Testis (tissue), 2 donors: ENCODE measurements at regions not wholly inside any gene's neighbourhood (a gene's known extent, or its start where the extent isn't known, plus 50 kb on each side); places are given as distances from the start of the nearest gene placed in this dataset.

Source experiments
- DNase-seq: peaks from one replicate; pipeline ENCODE4 v3.0.0-alpha.2; 2019
- H3K27ac ChIP-seq, 2 donors: fragments of 200-600 bp; sonication (generic); one replicate each; pipeline ENCODE4 v1.5.1; 2019
- H3K27me3 ChIP-seq: fragments of 200-600 bp; sonication (generic); one replicate; pipeline ENCODE4 v1.5.1; 2019
- H3K36me3 ChIP-seq: fragments of 200-600 bp; sonication (generic); one replicate; pipeline ENCODE4 v1.5.1; 2017; ENCODE audit warnings: low read depth; ENCODE audit errors: missing control alignments
- H3K4me1 ChIP-seq: fragments of 200-600 bp; sonication (generic); one replicate; pipeline ENCODE4 v1.5.1; 2019
- H3K4me3 ChIP-seq, 2 donors: fragments of 200-600 bp; sonication (generic); one replicate each; pipeline ENCODE4 v1.5.1; 2017 to 2019
- H3K9me3 ChIP-seq: fragments of 200-600 bp; sonication (generic); one replicate; pipeline ENCODE4 v1.5.1; 2017
- CTCF ChIP-seq, 3 experiments: fragments of 450-650 bp in 2 of 3; fragments of 200-600 bp in 1 of 3; sonication (generic) in 1 of 3; IDR thresholded peaks; one replicate each; pipeline ENCODE4 v1.5.1; 2016 to 2019; ENCODE audit warnings: antibody characterized with exemption in 3 of 3, mild to moderate bottlenecking in 2 of 3, moderate library complexity in 1 of 3
- POLR2A ChIP-seq: fragments of 450-650 bp; IDR thresholded peaks from one replicate; pipeline ENCODE4 v1.6.1; 2017; ENCODE audit warnings: antibody characterized with exemption, mild to moderate bottlenecking, moderate library complexity
- WGBS, 2 donors: methylation state at CpG; one replicate each; pipeline ENCODE4 v1.1.5; 2018; 5-methylcytosine and 5-hydroxymethylcytosine counted together
- intact Hi-C: fragments of 100-400 bp; cut with DNase I; formaldehyde crosslinking; loops from one replicate; pipeline ENCODE4 v1.15.1; 2023; ENCODE audit warnings: low total_unique reads

DNA sequence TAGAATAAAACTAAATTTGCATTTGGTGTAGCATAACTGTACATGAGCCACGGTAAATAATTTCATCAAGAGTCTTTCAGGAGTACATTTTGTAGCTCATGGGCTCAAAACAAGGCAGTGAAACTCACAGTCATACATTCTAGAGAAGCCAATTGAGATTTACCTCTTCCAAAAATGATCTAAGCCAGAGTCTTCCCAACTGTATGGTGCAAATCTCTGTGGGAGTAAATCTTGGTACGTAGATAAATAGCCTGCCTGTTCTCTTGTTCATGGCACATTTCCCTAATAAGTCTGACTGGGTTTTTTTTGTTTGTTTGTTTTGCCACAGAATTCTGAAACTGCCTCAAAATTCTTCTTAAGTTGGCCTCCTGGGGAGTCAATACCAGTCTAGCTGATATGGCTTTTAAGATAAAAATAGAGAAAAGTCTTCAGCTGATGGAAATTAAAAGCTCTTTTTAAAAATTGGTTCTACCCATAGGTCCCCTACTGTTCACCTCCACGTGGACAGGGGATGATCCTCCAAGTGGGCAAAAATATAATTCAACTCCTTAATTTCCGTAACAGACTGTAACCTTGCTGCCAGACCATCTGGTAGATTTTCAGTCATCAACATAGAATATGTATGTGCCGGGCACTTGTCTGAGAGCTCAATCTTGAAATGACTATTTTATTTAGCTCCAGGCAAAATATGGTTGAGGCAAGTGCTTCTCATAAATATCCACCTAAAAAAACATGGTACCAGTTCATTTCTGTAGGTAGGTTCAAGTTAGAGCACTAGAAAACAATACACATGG lies 365.4 kb downstream of the PDHA2 start:
- Histone ChIP-seq H3K4me3 (no peak overlapping the region), H3K4me1 (no peaks in the 10 kb centered on the region), H3K27me3 (no peaks in the 10 kb centered on the region), H3K27ac (no peak overlapping the region), H3K9me3 (no peaks in the 10 kb centered on the region), H3K36me3 (no peaks in the 10 kb centered on the region)
- 48 to 59% methylated on average over 5 of the region's 5 CpGs for WGBS, 2 donors
- intact Hi-C loops: no loop called here
- no peak for TF ChIP-seq POLR2A
- TF ChIP-seq CTCF (IDR thresholded peaks at IDR 0.05): no peak
- DNase-seq: no peak

DNA sequence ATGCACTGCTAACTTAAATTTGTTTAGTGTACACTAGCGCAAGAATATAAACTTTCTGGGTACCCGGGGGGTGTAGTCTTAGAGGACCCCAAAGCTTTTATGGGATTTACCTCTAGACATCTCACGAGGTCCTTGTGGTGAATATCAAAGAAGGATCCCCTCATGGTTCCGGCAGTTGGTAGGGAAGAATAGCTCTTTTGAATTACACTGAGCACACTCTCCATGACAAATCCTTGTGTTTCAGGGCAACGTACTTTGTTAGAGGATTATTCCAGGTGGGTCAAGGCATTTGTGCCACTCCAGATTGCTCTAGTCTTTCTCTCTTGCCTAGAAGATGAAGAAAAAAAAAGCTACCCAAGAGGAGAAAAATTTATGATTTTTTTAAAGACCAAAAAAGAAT lies 387.6 kb downstream of the PDHA2 start:
- no peaks in the 10 kb centered on the region for H3K36me3 ChIP-seq
- no peaks in the 10 kb centered on the region for H3K4me1 ChIP-seq
- 88 to 93% methylated on average over 5 of the region's 5 CpGs for WGBS, 2 donors
- intact Hi-C loops: no loop called here
- TF ChIP-seq CTCF (IDR thresholded peaks at IDR 0.05) (no peak), POLR2A (no peak)
- H3K4me3 ChIP-seq: no peak overlapping the region
- no peak for DNase-seq
- no peak overlapping the region for H3K27ac ChIP-seq
- no peaks in the 10 kb centered on the region for H3K27me3 ChIP-seq
- H3K9me3 ChIP-seq: no peaks in the 10 kb centered on the region

GRCh38 chr4:96228463-96228862 lies 388.6 kb downstream of the PDHA2 start:
- H3K27ac ChIP-seq: no peak overlapping the region
- H3K4me3 ChIP-seq: no peak overlapping the region
- H3K9me3 ChIP-seq: no peaks in the 10 kb centered on the region
- intact Hi-C loops: no loop called here
- H3K27me3 ChIP-seq: no peaks in the 10 kb centered on the region
- H3K4me1 ChIP-seq: no peaks in the 10 kb centered on the region
- no peak for DNase-seq
- H3K36me3 ChIP-seq: no peaks in the 10 kb centered on the region
- TF ChIP-seq POLR2A: no peak
- TF ChIP-seq CTCF (IDR thresholded peaks at IDR 0.05): no peak
- 91 to 92% methylated on average over 4 of the region's 4 CpGs for WGBS, 2 donors

GRCh38 chr4:96240041-96240440 lies 400.1 kb downstream of the PDHA2 start:
- TF ChIP-seq POLR2A (no peak), CTCF (IDR thresholded peaks at IDR 0.05) (no peak)
- WGBS, 2 donors: 79 to 87% methylated on average over 4 of the region's 4 CpGs
- no peak overlapping the region for H3K4me3 ChIP-seq

GRCh38 chr4:96241819-96242218 lies 401.9 kb downstream of the PDHA2 start:
- TF ChIP-seq CTCF (IDR thresholded peaks at IDR 0.05) (no peak), POLR2A (no peak)
- intact Hi-C loops: no loop called here
- no peak overlapping the region for H3K27ac ChIP-seq

More at GRCh38 chr4:96240041-96240440, 400.1 kb downstream of the PDHA2 start:
- H3K27me3 ChIP-seq: no peaks in the 10 kb centered on the region
- no peak for DNase-seq
- no peak overlapping the region for H3K27ac ChIP-seq
- intact Hi-C loops: no loop called here
- H3K4me1 ChIP-seq: no peaks in the 10 kb centered on the region
- H3K9me3 ChIP-seq: no peaks in the 10 kb centered on the region
- no peaks in the 10 kb centered on the region for H3K36me3 ChIP-seq

More at GRCh38 chr4:96241819-96242218, 401.9 kb downstream of the PDHA2 start:
- Histone ChIP-seq H3K9me3 (no peaks in the 10 kb centered on the region), H3K36me3 (no peaks in the 10 kb centered on the region), H3K4me3 (no peak overlapping the region), H3K4me1 (no peaks in the 10 kb centered on the region), H3K27me3 (no peaks in the 10 kb centered on the region)
- no peak for DNase-seq
